Loucy (cell line): ENCODE measurements at regions not wholly inside any gene's neighbourhood (a gene's known extent, or its start where the extent isn't known, plus 50 kb on each side); places are given as distances from the start of the nearest gene placed in this dataset.

Source experiments
- EZH2phosphoT487 ChIP-seq: fragments of 200-600 bp; IDR thresholded peaks from 2 replicates; pipeline ENCODE4 v1.6.1; 2018; ENCODE audit warnings: antibody characterized with exemption, mild to moderate bottlenecking, moderate library complexity, borderline replicate concordance
- TF ChIP-seq, protein P1 (sequence below): fragments of 200-600 bp; sonication (generic); conservative IDR thresholded peaks from 2 replicates; pipeline ENCODE4 v1.5.1; 2014; ENCODE audit warnings: mild to moderate bottlenecking, antibody characterized with exemption, low read length

DNA sequence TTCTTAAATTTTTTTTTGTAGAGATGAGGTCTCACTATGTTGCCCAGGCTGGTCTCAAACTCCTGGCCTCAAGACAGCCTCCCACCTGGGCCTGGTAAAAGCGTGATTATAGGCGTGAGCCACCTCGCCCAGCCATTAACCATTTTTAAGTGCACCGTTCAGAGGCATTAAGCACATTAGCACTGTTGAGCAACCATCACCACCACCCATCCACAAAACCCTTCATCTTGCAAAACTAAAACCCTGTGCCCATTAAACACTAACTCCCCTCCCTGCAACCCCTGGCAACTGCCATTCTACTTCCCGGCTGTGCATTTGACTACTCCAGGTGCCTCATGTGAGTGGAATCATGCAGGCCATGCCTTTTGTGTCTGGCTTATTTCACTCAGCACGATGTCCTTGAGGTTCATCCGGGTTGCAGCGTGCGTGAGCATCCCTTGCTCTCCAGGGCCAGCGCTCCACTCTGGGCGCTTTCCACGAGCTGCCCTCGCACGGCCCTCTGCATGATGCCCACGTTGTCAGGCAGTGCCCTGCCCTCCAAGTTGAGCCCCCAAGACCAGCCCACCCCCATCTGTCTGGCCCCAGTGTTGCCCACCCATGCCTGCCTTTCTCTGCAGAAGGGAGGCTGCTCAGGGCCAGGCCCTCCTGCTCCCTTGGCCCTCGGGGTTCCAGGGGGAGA is 63.0 kb upstream of the GLI2 start:
- TF ChIP-seq, protein P1, sequence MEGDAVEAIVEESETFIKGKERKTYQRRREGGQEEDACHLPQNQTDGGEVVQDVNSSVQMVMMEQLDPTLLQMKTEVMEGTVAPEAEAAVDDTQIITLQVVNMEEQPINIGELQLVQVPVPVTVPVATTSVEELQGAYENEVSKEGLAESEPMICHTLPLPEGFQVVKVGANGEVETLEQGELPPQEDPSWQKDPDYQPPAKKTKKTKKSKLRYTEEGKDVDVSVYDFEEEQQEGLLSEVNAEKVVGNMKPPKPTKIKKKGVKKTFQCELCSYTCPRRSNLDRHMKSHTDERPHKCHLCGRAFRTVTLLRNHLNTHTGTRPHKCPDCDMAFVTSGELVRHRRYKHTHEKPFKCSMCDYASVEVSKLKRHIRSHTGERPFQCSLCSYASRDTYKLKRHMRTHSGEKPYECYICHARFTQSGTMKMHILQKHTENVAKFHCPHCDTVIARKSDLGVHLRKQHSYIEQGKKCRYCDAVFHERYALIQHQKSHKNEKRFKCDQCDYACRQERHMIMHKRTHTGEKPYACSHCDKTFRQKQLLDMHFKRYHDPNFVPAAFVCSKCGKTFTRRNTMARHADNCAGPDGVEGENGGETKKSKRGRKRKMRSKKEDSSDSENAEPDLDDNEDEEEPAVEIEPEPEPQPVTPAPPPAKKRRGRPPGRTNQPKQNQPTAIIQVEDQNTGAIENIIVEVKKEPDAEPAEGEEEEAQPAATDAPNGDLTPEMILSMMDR = no peak
- no peak for TF ChIP-seq EZH2phosphoT487
